Smooth muscle cell (in vitro differentiated cells): ENCODE measurements at regions not wholly inside any gene's neighbourhood (a gene's known extent, or its start where the extent isn't known, plus 50 kb on each side); places are given as distances from the start of the nearest gene placed in this dataset.

Experiments used
- DNase-seq: peaks from one replicate; lab custom pipeline; 2025; ENCODE audit not compliant: unreplicated experiment; lab: John Stamatoyannopoulos, UW
- H2AFZ ChIP-seq: fragments of 200-600 bp; sonication (generic); 2 replicates; pipeline ENCODE4 v1.6.0; 2016; ENCODE audit warnings: antibody characterized with exemption, low read depth, mild to moderate bottlenecking
- H3F3A ChIP-seq: fragments of 200-600 bp; sonication (generic); 2 replicates; pipeline ENCODE4 v1.6.0; 2017; ENCODE audit warnings: antibody characterized with exemption, low read depth
- H3K27ac ChIP-seq: fragments of 200-600 bp; sonication (generic); 2 replicates; pipeline ENCODE4 v1.5.1; 2016; ENCODE audit warnings: low read depth, mild to moderate bottlenecking
- H3K27me3 ChIP-seq: fragments of 200-600 bp; sonication (generic); 2 replicates; pipeline ENCODE4 v1.6.1; 2016; ENCODE audit warnings: low read depth, mild to moderate bottlenecking
- H3K36me3 ChIP-seq: fragments of 200-600 bp; sonication (generic); 2 replicates; pipeline ENCODE4 v1.5.1; 2016; ENCODE audit warnings: low read depth
- H3K4me1 ChIP-seq: fragments of 200-600 bp; sonication (generic); 2 replicates; pipeline ENCODE4 v1.5.1; 2016; ENCODE audit warnings: low read depth
- H3K4me2 ChIP-seq: fragments of 200-600 bp; sonication (generic); 2 replicates; pipeline ENCODE4 v1.6.0; 2016; ENCODE audit warnings: mild to moderate bottlenecking
- H3K4me3 ChIP-seq: fragments of 200-600 bp; sonication (generic); 2 replicates; pipeline ENCODE4 v1.5.1; 2016; ENCODE audit warnings: mild to moderate bottlenecking
- H3K79me2 ChIP-seq: fragments of 200-600 bp; sonication (generic); 2 replicates; pipeline ENCODE4 v1.6.0; 2016; ENCODE audit warnings: low read depth, mild to moderate bottlenecking
- H3K9ac ChIP-seq: fragments of 200-600 bp; sonication (generic); 2 replicates; pipeline ENCODE4 v1.6.0; 2016; ENCODE audit warnings: low read depth
- H3K9me3 ChIP-seq: fragments of 200-600 bp; sonication (generic); replicated peaks from 2 replicates; pipeline ENCODE4 v1.5.1; 2016; ENCODE audit warnings: low read depth
- H4K20me1 ChIP-seq: fragments of 200-600 bp; sonication (generic); 2 replicates; pipeline ENCODE4 v1.6.0; 2016; ENCODE audit warnings: low read depth
- WGBS: methylation state at CpG from one replicate; pipeline ENCODE4 v1.1.7; 2016; ENCODE audit warnings: low lambda C conversion rate; 5-methylcytosine and 5-hydroxymethylcytosine counted together
- TF ChIP-seq, protein P1 (sequence below): fragments of 200-600 bp; sonication (generic); IDR thresholded peaks from 2 replicates; pipeline ENCODE4 v1.5.1; 2017; ENCODE audit warnings: borderline replicate concordance, mild to moderate bottlenecking, antibody characterized with exemption; ENCODE audit not compliant: insufficient read depth, poor library complexity, severe bottlenecking

DNA sequence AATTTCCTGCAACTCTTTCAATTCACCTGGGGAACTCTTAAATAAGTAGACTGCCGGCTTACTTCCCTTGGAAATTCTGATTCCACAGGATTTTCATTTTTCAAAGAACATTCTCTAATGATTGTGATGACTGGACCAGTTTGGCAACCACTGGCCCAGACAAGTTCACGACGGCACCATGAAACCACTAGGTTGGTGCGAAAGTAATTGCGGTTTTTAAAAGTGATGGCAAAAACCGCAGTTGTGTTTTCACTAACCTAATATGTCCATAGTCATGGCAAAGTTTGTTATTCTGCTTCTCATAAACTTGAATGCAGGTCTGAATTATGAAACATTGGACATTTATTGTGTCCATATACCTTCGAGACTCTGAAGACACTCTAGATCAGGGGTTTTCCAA, 317.2 kb downstream of the IRX1 start:
- WGBS, result 87% methylated on average over 7 of the region's 7 CpGs

DNA sequence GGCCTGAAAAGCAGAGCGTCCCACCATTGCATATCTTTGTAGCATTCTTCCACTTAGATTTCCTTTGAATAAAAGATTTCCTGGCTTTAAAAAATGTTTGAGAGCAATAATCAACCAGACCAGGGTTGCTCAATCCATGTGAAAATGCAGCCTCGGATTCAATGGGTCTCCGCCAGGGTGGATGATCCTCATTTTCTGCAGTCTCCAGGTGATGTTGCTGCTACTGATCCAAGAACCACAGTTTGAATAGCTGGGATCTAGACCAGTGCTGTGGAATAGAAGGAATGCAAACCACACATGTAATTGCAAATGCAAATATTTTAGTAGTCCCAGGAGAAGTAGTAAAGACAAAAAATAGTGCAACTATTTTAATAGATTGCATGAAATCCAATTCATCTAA, 317.6 kb downstream of the IRX1 start:
- no peaks in the 10 kb centered on the region for H3K9me3 ChIP-seq
- no peaks in the 10 kb centered on the region for H3K27me3 ChIP-seq
- H3K36me3 ChIP-seq, result no peaks in the 10 kb centered on the region
- TF ChIP-seq, protein P1, sequence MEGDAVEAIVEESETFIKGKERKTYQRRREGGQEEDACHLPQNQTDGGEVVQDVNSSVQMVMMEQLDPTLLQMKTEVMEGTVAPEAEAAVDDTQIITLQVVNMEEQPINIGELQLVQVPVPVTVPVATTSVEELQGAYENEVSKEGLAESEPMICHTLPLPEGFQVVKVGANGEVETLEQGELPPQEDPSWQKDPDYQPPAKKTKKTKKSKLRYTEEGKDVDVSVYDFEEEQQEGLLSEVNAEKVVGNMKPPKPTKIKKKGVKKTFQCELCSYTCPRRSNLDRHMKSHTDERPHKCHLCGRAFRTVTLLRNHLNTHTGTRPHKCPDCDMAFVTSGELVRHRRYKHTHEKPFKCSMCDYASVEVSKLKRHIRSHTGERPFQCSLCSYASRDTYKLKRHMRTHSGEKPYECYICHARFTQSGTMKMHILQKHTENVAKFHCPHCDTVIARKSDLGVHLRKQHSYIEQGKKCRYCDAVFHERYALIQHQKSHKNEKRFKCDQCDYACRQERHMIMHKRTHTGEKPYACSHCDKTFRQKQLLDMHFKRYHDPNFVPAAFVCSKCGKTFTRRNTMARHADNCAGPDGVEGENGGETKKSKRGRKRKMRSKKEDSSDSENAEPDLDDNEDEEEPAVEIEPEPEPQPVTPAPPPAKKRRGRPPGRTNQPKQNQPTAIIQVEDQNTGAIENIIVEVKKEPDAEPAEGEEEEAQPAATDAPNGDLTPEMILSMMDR, result no peak
- WGBS, result 87% methylated on average over 3 of the region's 3 CpGs
- H3F3A ChIP-seq, result no peaks in the 10 kb centered on the region
- H2AFZ ChIP-seq, result no peak overlapping the region
- H3K9ac ChIP-seq, result no peak overlapping the region
- H3K27ac ChIP-seq, result no peak overlapping the region
- no peak for DNase-seq
- no peaks in the 10 kb centered on the region for H3K4me1 ChIP-seq
- no peaks in the 10 kb centered on the region for H4K20me1 ChIP-seq
- no peaks in the 10 kb centered on the region for H3K79me2 ChIP-seq
- H3K4me3 ChIP-seq, result no peak overlapping the region
- H3K4me2 ChIP-seq, result no peak overlapping the region

More for the DNA sequence above, 317.2 kb downstream of the IRX1 start:
- Histone ChIP-seq H2AFZ (no peak overlapping the region), H3K79me2 (no peaks in the 10 kb centered on the region), H4K20me1 (no peaks in the 10 kb centered on the region), H3K4me1 (no peaks in the 10 kb centered on the region), H3K36me3 (no peaks in the 10 kb centered on the region), H3F3A (no peaks in the 10 kb centered on the region), H3K4me3 (no peak overlapping the region), H3K27ac (no peak overlapping the region), H3K9ac (no peak overlapping the region), H3K4me2 (no peak overlapping the region), H3K9me3 (no peaks in the 10 kb centered on the region), H3K27me3 (no peaks in the 10 kb centered on the region)
- TF ChIP-seq, protein P1, result no peak
- DNase-seq, result no peak

DNA sequence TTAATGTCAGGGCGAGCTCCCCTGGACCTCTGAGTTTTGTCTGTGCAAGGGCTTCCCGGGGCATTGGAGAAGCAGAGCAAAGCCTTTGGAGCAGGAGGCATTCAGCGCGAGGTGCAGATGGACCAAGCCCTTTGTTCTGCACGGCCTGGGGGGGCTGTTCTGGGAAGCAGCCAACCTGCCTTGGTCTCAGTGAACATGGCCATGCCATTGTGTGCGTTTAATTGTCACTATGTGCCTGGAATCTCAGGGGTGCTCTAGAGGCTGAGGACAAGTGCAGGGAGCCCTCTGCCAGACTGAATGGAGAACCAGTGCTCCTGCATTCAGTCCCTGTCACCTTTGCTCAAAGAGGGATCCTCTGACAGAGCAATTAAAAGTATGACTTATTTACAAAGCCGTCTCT, 329.4 kb downstream of the IRX1 start:
- Histone ChIP-seq H3K4me1 (no peaks in the 10 kb centered on the region), H3K27ac (no peak overlapping the region), H3K9me3 (no peaks in the 10 kb centered on the region), H3K36me3 (no peaks in the 10 kb centered on the region), H3K79me2 (no peaks in the 10 kb centered on the region), H3F3A (no peaks in the 10 kb centered on the region), H2AFZ (no peak overlapping the region), H3K27me3 (no peaks in the 10 kb centered on the region), H3K4me2 (no peak overlapping the region), H3K9ac (no peak overlapping the region), H4K20me1 (no peaks in the 10 kb centered on the region), H3K4me3 (no peak overlapping the region)
- DNase-seq, result no peak
- 83% methylated on average over 7 of the region's 7 CpGs for WGBS
- TF ChIP-seq, protein P1, result no peak

DNA sequence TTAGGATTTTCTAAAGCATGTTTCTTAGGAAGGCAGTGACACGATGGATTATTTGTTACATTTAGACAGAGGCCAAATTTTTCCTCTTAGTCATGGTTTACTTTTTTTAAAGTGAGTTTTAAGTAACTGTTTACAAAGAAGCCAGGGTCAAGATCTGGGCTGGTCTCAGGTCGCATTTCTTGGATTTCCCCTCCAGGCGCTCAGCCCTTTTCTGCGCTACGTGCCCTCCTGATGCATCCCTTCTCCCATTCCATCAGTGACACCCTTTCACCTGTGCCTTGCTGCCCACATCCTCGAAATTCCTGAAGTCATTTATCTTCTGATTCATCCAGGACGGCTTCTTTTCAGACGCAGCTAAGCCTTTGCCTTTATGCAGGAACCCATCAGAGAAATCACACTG, 330.3 kb downstream of the IRX1 start:
- Histone ChIP-seq H3K79me2 (no peaks in the 10 kb centered on the region), H2AFZ (no peak overlapping the region), H3K9ac (no peak overlapping the region), H3K4me1 (no peaks in the 10 kb centered on the region), H3K36me3 (no peaks in the 10 kb centered on the region), H3F3A (no peaks in the 10 kb centered on the region), H3K4me2 (no peak overlapping the region), H4K20me1 (no peaks in the 10 kb centered on the region), H3K27ac (no peak overlapping the region), H3K27me3 (no peaks in the 10 kb centered on the region), H3K9me3 (no peaks in the 10 kb centered on the region), H3K4me3 (no peak overlapping the region)
- 74% methylated on average over 8 of the region's 8 CpGs for WGBS
- TF ChIP-seq, protein P1, result no peak
- DNase-seq, result no peak
